Fibroblast of lung (primary cell): ENCODE measurements at regions not wholly inside any gene's neighbourhood (a gene's known extent, or its start where the extent isn't known, plus 50 kb on each side); places are given as distances from the start of the nearest gene placed in this dataset.

ENCODE experiments used
- CTCF ChIP-seq, 2 donors: IDR thresholded peaks in 1 of 2; conservative IDR thresholded peaks in 1 of 2; 1 replicate in 1 of 2; 2 replicates in 1 of 2; pipeline ENCODE4 v1.5.1; 2011 to 2012; ENCODE audit warnings: low read length in 2 of 2, control low read depth in 1 of 2, inconsistent platforms in 1 of 2, low read depth in 1 of 2, mild to moderate bottlenecking in 1 of 2
- EZH2 ChIP-seq: IDR thresholded peaks from 2 replicates; pipeline ENCODE4 v1.5.1; 2012; ENCODE audit warnings: low read length, control low read depth, mild to moderate bottlenecking; ENCODE audit errors: missing control alignments

DNA sequence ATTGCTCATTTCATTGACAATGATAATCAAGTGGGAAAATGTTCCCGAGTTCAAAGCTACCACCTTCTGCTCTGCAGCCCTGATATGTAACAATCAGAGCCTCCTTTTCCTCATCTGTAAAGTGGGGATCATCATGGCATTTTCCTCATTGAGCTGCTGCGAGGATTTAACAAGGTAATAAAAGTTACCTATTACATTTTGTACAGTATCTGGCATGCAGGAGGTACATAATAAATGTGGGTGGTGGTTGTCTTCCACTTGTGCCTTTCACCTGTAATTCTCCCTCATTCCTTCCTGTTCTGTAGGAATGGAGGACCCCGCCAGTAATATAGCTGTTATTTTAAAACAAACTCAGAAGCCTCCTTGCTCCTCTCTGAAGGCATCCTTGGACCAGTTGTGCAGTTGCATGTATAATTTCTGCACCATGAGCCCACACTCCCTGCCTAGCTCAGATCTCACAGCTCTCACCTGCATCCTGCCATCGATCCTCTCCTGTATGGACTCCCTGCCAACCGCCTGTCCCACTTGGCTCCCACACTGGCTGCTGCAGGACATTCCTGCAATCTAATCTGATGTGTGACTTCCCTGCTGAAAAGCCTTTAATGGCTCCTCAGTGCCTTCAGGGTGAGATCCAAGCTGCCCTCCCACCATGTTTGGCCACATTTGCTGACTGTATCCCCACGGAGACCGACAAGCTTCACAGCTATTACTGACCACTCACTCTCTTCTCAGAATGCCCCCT lies 350.4 kb downstream of the EN1 start:
- TF ChIP-seq CTCF (conservative IDR thresholded peaks at IDR 0.05 in 1 of 2, IDR thresholded peaks at IDR 0.05 in 1 of 2; ENCODE audit: low read depth in 1 of 2, low read length in 2 of 2) (no peak), EZH2 (no peak)
